ENCODE measurements at regions not wholly inside any gene's neighbourhood (a gene's known extent, or its start where the extent isn't known, plus 50 kb on each side); places are given as distances from the start of the nearest gene placed in this dataset.

DNA sequence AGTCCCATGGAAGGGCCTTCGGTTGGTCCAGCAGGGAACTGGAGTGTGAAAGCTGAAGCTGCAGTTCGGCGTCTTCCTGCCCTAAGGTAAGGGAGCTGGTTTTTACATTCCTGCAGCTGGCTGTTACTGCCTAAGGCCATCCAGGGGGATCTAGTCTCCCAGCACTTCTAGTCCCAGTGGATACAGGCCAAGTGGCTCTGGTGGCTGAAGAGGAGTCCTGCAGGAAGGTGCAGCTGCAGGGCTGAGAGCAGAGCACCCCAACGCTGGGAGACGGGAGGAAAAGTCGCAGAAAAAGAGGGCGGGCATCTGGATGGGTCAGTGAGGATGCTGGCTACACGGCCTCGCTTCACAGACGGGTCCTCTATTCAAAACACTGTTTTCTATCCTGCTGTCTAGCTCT, 225.0 kb upstream of the HS6ST1 start:
- TF ChIP-seq SMAD3 (CRISPR knock-in tag; IDR thresholded peaks at IDR 0.05; ENCODE audit: borderline replicate concordance) = no peak
- TF ChIP-seq, protein P1, sequence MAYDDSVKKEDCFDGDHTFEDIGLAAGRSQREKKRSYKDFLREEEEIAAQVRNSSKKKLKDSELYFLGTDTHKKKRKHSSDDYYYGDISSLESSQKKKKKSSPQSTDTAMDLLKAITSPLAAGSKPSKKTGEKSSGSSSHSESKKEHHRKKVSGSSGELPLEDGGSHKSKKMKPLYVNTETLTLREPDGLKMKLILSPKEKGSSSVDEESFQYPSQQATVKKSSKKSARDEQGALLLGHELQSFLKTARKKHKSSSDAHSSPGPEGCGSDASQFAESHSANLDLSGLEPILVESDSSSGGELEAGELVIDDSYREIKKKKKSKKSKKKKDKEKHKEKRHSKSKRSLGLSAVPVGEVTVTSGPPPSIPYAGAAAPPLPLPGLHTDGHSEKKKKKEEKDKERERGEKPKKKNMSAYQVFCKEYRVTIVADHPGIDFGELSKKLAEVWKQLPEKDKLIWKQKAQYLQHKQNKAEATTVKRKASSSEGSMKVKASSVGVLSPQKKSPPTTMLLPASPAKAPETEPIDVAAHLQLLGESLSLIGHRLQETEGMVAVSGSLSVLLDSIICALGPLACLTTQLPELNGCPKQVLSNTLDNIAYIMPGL (CRISPR knock-in tag; IDR thresholded peaks at IDR 0.05) = no peak
- TF ChIP-seq TEAD4 (CRISPR knock-in tag; IDR thresholded peaks at IDR 0.05) = no peak
- no peak for TF ChIP-seq CREB1 (CRISPR knock-in tag; IDR thresholded peaks at IDR 0.05)
- TF ChIP-seq, protein P2, sequence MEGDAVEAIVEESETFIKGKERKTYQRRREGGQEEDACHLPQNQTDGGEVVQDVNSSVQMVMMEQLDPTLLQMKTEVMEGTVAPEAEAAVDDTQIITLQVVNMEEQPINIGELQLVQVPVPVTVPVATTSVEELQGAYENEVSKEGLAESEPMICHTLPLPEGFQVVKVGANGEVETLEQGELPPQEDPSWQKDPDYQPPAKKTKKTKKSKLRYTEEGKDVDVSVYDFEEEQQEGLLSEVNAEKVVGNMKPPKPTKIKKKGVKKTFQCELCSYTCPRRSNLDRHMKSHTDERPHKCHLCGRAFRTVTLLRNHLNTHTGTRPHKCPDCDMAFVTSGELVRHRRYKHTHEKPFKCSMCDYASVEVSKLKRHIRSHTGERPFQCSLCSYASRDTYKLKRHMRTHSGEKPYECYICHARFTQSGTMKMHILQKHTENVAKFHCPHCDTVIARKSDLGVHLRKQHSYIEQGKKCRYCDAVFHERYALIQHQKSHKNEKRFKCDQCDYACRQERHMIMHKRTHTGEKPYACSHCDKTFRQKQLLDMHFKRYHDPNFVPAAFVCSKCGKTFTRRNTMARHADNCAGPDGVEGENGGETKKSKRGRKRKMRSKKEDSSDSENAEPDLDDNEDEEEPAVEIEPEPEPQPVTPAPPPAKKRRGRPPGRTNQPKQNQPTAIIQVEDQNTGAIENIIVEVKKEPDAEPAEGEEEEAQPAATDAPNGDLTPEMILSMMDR (IDR thresholded peaks at IDR 0.05) = no peak
- TF ChIP-seq KAT7 (CRISPR knock-in tag; IDR thresholded peaks at IDR 0.05; ENCODE audit: borderline replicate concordance) = no peak
- TF ChIP-seq, protein P3, sequence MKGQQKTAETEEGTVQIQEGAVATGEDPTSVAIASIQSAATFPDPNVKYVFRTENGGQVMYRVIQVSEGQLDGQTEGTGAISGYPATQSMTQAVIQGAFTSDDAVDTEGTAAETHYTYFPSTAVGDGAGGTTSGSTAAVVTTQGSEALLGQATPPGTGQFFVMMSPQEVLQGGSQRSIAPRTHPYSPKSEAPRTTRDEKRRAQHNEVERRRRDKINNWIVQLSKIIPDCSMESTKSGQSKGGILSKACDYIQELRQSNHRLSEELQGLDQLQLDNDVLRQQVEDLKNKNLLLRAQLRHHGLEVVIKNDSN (CRISPR knock-in tag; IDR thresholded peaks at IDR 0.05) = no peak
- TF ChIP-seq CREM (CRISPR knock-in tag; IDR thresholded peaks at IDR 0.05) = no peak
- TF ChIP-seq, protein P4, sequence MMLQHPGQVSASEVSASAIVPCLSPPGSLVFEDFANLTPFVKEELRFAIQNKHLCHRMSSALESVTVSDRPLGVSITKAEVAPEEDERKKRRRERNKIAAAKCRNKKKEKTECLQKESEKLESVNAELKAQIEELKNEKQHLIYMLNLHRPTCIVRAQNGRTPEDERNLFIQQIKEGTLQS (CRISPR knock-in tag; conservative IDR thresholded peaks at IDR 0.05) = no peak
- no peak for TF ChIP-seq ETV6 (CRISPR knock-in tag; IDR thresholded peaks at IDR 0.05)
- TF ChIP-seq, protein P5, sequence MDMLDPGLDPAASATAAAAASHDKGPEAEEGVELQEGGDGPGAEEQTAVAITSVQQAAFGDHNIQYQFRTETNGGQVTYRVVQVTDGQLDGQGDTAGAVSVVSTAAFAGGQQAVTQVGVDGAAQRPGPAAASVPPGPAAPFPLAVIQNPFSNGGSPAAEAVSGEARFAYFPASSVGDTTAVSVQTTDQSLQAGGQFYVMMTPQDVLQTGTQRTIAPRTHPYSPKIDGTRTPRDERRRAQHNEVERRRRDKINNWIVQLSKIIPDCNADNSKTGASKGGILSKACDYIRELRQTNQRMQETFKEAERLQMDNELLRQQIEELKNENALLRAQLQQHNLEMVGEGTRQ (CRISPR knock-in tag; IDR thresholded peaks at IDR 0.05) = no peak
- TF ChIP-seq, protein P6, sequence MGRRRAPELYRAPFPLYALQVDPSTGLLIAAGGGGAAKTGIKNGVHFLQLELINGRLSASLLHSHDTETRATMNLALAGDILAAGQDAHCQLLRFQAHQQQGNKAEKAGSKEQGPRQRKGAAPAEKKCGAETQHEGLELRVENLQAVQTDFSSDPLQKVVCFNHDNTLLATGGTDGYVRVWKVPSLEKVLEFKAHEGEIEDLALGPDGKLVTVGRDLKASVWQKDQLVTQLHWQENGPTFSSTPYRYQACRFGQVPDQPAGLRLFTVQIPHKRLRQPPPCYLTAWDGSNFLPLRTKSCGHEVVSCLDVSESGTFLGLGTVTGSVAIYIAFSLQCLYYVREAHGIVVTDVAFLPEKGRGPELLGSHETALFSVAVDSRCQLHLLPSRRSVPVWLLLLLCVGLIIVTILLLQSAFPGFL (CRISPR knock-in tag; IDR thresholded peaks at IDR 0.05; ENCODE audit: borderline replicate concordance) = no peak
- TF ChIP-seq JUN (CRISPR knock-in tag; IDR thresholded peaks at IDR 0.05) = no peak
